ENCODE measurements at regions not wholly inside any gene's neighbourhood (a gene's known extent, or its start where the extent isn't known, plus 50 kb on each side); places are given as distances from the start of the nearest gene placed in this dataset.

DNA sequence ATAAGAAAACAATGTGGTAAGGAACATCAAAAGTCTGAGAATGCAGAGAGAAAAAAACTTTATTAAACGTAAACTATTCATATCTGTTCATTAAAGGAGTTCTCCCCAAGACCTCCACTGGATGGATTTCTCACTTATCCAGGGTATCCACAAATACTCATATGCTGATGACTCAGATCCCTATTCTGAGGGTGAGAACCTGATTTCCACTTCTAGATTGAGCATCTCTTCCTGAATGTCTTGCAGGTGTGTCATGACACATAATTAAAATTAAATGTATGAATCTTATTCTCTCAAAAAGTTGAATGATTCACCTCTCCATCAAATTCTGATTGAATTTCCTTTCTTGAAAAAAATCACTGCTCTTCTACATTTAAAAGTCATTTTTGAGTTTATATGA lies 199.9 kb downstream of the MFSD1 start:
- Histone ChIP-seq H3K4me3 (ENCODE audit: low read length) (no peak overlapping the region), H3K36me3 (ENCODE audit: insufficient read depth, low read length) (no peaks in the 10 kb centered on the region), H3K9me3 (ENCODE audit: low read length) (no peaks in the 10 kb centered on the region), H3K27me3 (ENCODE audit: insufficient read depth, low read depth, low read length) (no peaks in the 10 kb centered on the region), H2AFZ (ENCODE audit: low read depth, low read length) (no peak overlapping the region), H3K79me2 (replicated peaks; ENCODE audit: insufficient read depth, low read length) (no peaks in the 10 kb centered on the region), H3F3A (ENCODE audit: insufficient read depth, low read length, poor library complexity, severe bottlenecking) (no peaks in the 10 kb centered on the region), H3K27ac (ENCODE audit: low read length) (no peak overlapping the region), H3K9ac (ENCODE audit: low read length) (no peak overlapping the region), H4K20me1 (ENCODE audit: insufficient read depth) (no peaks in the 10 kb centered on the region), H3K4me2 (ENCODE audit: low read length) (no peak overlapping the region), H3K9me2 (ENCODE audit: insufficient read depth, low read length) (no peaks in the 10 kb centered on the region)
- TF ChIP-seq MXI1 (conservative IDR thresholded peaks at IDR 0.05; ENCODE audit: poor library complexity, severe bottlenecking): no peak
- TF ChIP-seq, protein P1, sequence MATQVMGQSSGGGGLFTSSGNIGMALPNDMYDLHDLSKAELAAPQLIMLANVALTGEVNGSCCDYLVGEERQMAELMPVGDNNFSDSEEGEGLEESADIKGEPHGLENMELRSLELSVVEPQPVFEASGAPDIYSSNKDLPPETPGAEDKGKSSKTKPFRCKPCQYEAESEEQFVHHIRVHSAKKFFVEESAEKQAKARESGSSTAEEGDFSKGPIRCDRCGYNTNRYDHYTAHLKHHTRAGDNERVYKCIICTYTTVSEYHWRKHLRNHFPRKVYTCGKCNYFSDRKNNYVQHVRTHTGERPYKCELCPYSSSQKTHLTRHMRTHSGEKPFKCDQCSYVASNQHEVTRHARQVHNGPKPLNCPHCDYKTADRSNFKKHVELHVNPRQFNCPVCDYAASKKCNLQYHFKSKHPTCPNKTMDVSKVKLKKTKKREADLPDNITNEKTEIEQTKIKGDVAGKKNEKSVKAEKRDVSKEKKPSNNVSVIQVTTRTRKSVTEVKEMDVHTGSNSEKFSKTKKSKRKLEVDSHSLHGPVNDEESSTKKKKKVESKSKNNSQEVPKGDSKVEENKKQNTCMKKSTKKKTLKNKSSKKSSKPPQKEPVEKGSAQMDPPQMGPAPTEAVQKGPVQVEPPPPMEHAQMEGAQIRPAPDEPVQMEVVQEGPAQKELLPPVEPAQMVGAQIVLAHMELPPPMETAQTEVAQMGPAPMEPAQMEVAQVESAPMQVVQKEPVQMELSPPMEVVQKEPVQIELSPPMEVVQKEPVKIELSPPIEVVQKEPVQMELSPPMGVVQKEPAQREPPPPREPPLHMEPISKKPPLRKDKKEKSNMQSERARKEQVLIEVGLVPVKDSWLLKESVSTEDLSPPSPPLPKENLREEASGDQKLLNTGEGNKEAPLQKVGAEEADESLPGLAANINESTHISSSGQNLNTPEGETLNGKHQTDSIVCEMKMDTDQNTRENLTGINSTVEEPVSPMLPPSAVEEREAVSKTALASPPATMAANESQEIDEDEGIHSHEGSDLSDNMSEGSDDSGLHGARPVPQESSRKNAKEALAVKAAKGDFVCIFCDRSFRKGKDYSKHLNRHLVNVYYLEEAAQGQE (IDR thresholded peaks at IDR 0.05; ENCODE audit: borderline replicate concordance): no peak
- TF ChIP-seq SMC3 (conservative IDR thresholded peaks at IDR 0.05; ENCODE audit: poor library complexity): no peak
- TF ChIP-seq RAD21 (conservative IDR thresholded peaks at IDR 0.05): no peak
- TF ChIP-seq, protein P2, sequence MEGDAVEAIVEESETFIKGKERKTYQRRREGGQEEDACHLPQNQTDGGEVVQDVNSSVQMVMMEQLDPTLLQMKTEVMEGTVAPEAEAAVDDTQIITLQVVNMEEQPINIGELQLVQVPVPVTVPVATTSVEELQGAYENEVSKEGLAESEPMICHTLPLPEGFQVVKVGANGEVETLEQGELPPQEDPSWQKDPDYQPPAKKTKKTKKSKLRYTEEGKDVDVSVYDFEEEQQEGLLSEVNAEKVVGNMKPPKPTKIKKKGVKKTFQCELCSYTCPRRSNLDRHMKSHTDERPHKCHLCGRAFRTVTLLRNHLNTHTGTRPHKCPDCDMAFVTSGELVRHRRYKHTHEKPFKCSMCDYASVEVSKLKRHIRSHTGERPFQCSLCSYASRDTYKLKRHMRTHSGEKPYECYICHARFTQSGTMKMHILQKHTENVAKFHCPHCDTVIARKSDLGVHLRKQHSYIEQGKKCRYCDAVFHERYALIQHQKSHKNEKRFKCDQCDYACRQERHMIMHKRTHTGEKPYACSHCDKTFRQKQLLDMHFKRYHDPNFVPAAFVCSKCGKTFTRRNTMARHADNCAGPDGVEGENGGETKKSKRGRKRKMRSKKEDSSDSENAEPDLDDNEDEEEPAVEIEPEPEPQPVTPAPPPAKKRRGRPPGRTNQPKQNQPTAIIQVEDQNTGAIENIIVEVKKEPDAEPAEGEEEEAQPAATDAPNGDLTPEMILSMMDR (IDR thresholded peaks at IDR 0.05; ENCODE audit: poor library complexity, severe bottlenecking): no peak
- TF ChIP-seq TAF1 (IDR thresholded peaks at IDR 0.05; ENCODE audit: low read depth): no peak
- no peak for TF ChIP-seq POLR2AphosphoS5 (IDR thresholded peaks at IDR 0.05)
- TF ChIP-seq EZH2 (IDR thresholded peaks at IDR 0.05; ENCODE audit: borderline replicate concordance, insufficient read depth, low read length, poor library complexity, severe bottlenecking): no peak
- no peak for TF ChIP-seq EP300 (conservative IDR thresholded peaks at IDR 0.05; ENCODE audit: poor library complexity, severe bottlenecking)

DNA sequence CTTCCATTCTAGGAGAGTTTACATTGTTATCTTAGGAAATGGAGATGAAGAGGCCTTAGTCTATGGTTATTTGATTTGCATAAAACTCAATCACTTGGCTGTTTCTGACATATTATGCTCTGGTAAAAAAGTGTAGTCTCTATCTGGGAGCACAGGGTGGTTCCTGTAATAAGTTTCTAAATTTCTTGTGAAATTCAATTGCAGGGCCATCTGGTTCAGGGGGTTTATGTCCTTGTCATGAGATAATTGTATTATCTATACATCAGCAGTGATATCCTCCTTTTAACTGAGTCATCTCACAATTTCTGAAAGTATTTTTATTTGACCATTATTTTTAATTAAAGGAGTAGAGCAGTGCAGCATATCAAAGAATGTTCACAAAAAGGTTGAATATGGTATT lies 203.3 kb downstream of the MFSD1 start:
- Histone ChIP-seq H3K9me2 (ENCODE audit: insufficient read depth, low read length) (no peaks in the 10 kb centered on the region), H3K27me3 (ENCODE audit: insufficient read depth, low read depth, low read length) (no peaks in the 10 kb centered on the region), H4K20me1 (ENCODE audit: insufficient read depth) (no peaks in the 10 kb centered on the region), H3K9me3 (ENCODE audit: low read length) (no peaks in the 10 kb centered on the region), H3K4me3 (ENCODE audit: low read length) (no peak overlapping the region), H3K36me3 (ENCODE audit: insufficient read depth, low read length) (no peaks in the 10 kb centered on the region), H3K4me2 (ENCODE audit: low read length) (no peak overlapping the region), H3F3A (ENCODE audit: insufficient read depth, low read length, poor library complexity, severe bottlenecking) (no peaks in the 10 kb centered on the region), H2AFZ (ENCODE audit: low read depth, low read length) (no peak overlapping the region), H3K79me2 (replicated peaks; ENCODE audit: insufficient read depth, low read length) (no peaks in the 10 kb centered on the region), H3K27ac (ENCODE audit: low read length) (no peak overlapping the region), H3K9ac (ENCODE audit: low read length) (no peak overlapping the region)
- TF ChIP-seq EZH2 (IDR thresholded peaks at IDR 0.05; ENCODE audit: borderline replicate concordance, insufficient read depth, low read length, poor library complexity, severe bottlenecking) (no peak), RAD21 (conservative IDR thresholded peaks at IDR 0.05) (no peak), POLR2AphosphoS5 (IDR thresholded peaks at IDR 0.05) (no peak), TAF1 (IDR thresholded peaks at IDR 0.05; ENCODE audit: low read depth) (no peak), EP300 (conservative IDR thresholded peaks at IDR 0.05; ENCODE audit: poor library complexity, severe bottlenecking) (no peak), SMC3 (conservative IDR thresholded peaks at IDR 0.05; ENCODE audit: poor library complexity) (no peak), MXI1 (conservative IDR thresholded peaks at IDR 0.05; ENCODE audit: poor library complexity, severe bottlenecking) (no peak)
- TF ChIP-seq, protein P1 (IDR thresholded peaks at IDR 0.05; ENCODE audit: borderline replicate concordance): no peak
- TF ChIP-seq, protein P2 (IDR thresholded peaks at IDR 0.05; ENCODE audit: poor library complexity, severe bottlenecking): no peak

Data from neural cell (in vitro differentiated cells).